ENCODE measurements at regions not wholly inside any gene's neighbourhood (a gene's known extent, or its start where the extent isn't known, plus 50 kb on each side); places are given as distances from the start of the nearest gene placed in this dataset.

- BruUV-seq (replicated peaks), result no TSS peak
- Histone ChIP-seq H3K27me3 (ENCODE audit: control insufficient read depth in 1 of 2, insufficient read depth in 2 of 2, low read length in 2 of 2) (no peaks in the 10 kb centered on the region), H3K4me2 (ENCODE audit: low read depth, low read length) (no peak overlapping the region), H4K20me1 (ENCODE audit: insufficient read depth, low read length) (no peaks in the 10 kb centered on the region), H3K79me2 (ENCODE audit: insufficient read depth, low read length) (no peaks in the 10 kb centered on the region), H3K4me3 (replicated peaks in 1 of 3; ENCODE audit: insufficient read depth in 1 of 3, low read depth in 2 of 3, low read length in 3 of 3) (no peak overlapping the region), H2AFZ (ENCODE audit: low read length) (no peak overlapping the region), H3K27ac (ENCODE audit: extremely low read length, insufficient read depth, low read length) (no peak overlapping the region), H3K9ac (ENCODE audit: insufficient read depth, low read depth, low read length) (no peak overlapping the region), H3K9me3 (ENCODE audit: low read length) (no peaks in the 10 kb centered on the region), H3K36me3 (replicated peaks in 1 of 2; ENCODE audit: control insufficient read depth in 1 of 2, insufficient read depth in 2 of 2, low read length in 2 of 2) (no peaks in the 10 kb centered on the region), H3K4me1 (ENCODE audit: insufficient read depth, low read length) (no peaks in the 10 kb centered on the region)
- no peak for TF ChIP-seq HOXA9 (CRISPR knock-in tag; IDR thresholded peaks at IDR 0.05; ENCODE audit: borderline replicate concordance)
- TF ChIP-seq ZNF720 (CRISPR knock-in tag; IDR thresholded peaks at IDR 0.05), result no peak
- TF ChIP-seq ZNF207 (IDR thresholded peaks at IDR 0.05; ENCODE audit: borderline replicate concordance), result no peak
- intact Hi-C loops (cut with micrococcal nuclease; ENCODE audit: unreplicated experiment) (no loop called here), in situ Hi-C loops (cut with HindIII; ENCODE audit: extremely low pct_ligation_motif_present, low pct_unique_long_range_greater_than_20kb) (no loop called here)
- WGBS (ENCODE audit: low lambda C conversion rate), result 6% methylated on average over 3 of the region's 3 CpGs
- ChIA-PET CTCF (ENCODE audit: low intra/inter-chr PET ratio, low total read pairs) (no interaction called here), POLR2A (no interaction called here)
- no peak for DNase-seq (ENCODE audit: low spot score)
- ATAC-seq, result no peak
- no peak for FAIRE-seq
Measured at GRCh38 chr22:34239421-34239820, 319.1 kb upstream of the LARGE1 start.

- no peak overlapping the region for H3K4me2 ChIP-seq (ENCODE audit: low read depth, low read length)
- FAIRE-seq, result no peak
- in situ Hi-C loops (cut with HindIII; ENCODE audit: extremely low pct_ligation_motif_present, low pct_unique_long_range_greater_than_20kb) (no loop called here), intact Hi-C loops (cut with micrococcal nuclease; ENCODE audit: unreplicated experiment) (no loop called here)
- ChIA-PET CTCF (ENCODE audit: low intra/inter-chr PET ratio, low total read pairs) (no interaction called here), POLR2A (no interaction called here)
- no peak overlapping the region for H3K9ac ChIP-seq (ENCODE audit: insufficient read depth, low read depth, low read length)
- no peaks in the 10 kb centered on the region for H3K27me3 ChIP-seq (ENCODE audit: control insufficient read depth in 1 of 2, insufficient read depth in 2 of 2, low read length in 2 of 2)
- 0% methylated on average over 2 of the region's 2 CpGs for WGBS (ENCODE audit: low lambda C conversion rate)
- no peak overlapping the region for H3K27ac ChIP-seq (ENCODE audit: extremely low read length, insufficient read depth, low read length)
- no peaks in the 10 kb centered on the region for H3K4me1 ChIP-seq (ENCODE audit: insufficient read depth, low read length)
- H2AFZ ChIP-seq (ENCODE audit: low read length), result no peak overlapping the region
- H3K9me3 ChIP-seq (ENCODE audit: low read length), result no peaks in the 10 kb centered on the region
- H3K36me3 ChIP-seq (replicated peaks in 1 of 2; ENCODE audit: control insufficient read depth in 1 of 2, insufficient read depth in 2 of 2, low read length in 2 of 2), result no peaks in the 10 kb centered on the region
- no TSS peak for BruUV-seq (replicated peaks)
- no peak for DNase-seq (ENCODE audit: low spot score)
- no peak for ATAC-seq
- H4K20me1 ChIP-seq (ENCODE audit: insufficient read depth, low read length), result no peaks in the 10 kb centered on the region
- no peaks in the 10 kb centered on the region for H3K79me2 ChIP-seq (ENCODE audit: insufficient read depth, low read length)
- H3K4me3 ChIP-seq (replicated peaks in 1 of 3; ENCODE audit: insufficient read depth in 1 of 3, low read depth in 2 of 3, low read length in 3 of 3), result no peak overlapping the region
- TF ChIP-seq ZUFSP (CRISPR knock-in tag; IDR thresholded peaks at IDR 0.05; ENCODE audit: borderline replicate concordance), result no peak
- TF ChIP-seq, protein P1, sequence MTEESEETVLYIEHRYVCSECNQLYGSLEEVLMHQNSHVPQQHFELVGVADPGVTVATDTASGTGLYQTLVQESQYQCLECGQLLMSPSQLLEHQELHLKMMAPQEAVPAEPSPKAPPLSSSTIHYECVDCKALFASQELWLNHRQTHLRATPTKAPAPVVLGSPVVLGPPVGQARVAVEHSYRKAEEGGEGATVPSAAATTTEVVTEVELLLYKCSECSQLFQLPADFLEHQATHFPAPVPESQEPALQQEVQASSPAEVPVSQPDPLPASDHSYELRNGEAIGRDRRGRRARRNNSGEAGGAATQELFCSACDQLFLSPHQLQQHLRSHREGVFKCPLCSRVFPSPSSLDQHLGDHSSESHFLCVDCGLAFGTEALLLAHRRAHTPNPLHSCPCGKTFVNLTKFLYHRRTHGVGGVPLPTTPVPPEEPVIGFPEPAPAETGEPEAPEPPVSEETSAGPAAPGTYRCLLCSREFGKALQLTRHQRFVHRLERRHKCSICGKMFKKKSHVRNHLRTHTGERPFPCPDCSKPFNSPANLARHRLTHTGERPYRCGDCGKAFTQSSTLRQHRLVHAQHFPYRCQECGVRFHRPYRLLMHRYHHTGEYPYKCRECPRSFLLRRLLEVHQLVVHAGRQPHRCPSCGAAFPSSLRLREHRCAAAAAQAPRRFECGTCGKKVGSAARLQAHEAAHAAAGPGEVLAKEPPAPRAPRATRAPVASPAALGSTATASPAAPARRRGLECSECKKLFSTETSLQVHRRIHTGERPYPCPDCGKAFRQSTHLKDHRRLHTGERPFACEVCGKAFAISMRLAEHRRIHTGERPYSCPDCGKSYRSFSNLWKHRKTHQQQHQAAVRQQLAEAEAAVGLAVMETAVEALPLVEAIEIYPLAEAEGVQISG (CRISPR knock-in tag; IDR thresholded peaks at IDR 0.05), result no peak
- no peak for TF ChIP-seq ZNF33B (CRISPR knock-in tag; IDR thresholded peaks at IDR 0.05)
- TF ChIP-seq RCOR2 (CRISPR knock-in tag; IDR thresholded peaks at IDR 0.05), result no peak
- no peak for TF ChIP-seq HNRNPUL1 (IDR thresholded peaks at IDR 0.05; ENCODE audit: low read depth, low read length)
- no peak for TF ChIP-seq GRHL1 (CRISPR knock-in tag; conservative IDR thresholded peaks at IDR 0.05)
- TF ChIP-seq, protein P2, sequence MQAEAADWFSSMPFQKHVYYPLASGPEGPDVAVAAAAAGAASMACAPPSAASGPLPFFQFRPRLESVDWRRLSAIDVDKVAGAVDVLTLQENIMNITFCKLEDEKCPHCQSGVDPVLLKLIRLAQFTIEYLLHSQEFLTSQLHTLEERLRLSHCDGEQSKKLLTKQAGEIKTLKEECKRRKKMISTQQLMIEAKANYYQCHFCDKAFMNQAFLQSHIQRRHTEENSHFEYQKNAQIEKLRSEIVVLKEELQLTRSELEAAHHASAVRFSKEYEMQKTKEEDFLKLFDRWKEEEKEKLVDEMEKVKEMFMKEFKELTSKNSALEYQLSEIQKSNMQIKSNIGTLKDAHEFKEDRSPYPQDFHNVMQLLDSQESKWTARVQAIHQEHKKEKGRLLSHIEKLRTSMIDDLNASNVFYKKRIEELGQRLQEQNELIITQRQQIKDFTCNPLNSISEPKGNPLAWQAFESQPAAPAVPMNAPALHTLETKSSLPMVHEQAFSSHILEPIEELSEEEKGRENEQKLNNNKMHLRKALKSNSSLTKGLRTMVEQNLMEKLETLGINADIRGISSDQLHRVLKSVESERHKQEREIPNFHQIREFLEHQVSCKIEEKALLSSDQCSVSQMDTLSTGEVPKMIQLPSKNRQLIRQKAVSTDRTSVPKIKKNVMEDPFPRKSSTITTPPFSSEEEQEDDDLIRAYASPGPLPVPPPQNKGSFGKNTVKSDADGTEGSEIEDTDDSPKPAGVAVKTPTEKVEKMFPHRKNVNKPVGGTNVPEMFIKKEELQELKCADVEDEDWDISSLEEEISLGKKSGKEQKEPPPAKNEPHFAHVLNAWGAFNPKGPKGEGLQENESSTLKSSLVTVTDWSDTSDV (CRISPR knock-in tag; IDR thresholded peaks at IDR 0.05), result no peak
Measured at GRCh38 chr22:34243023-34243422, 322.7 kb upstream of the LARGE1 start.

Data from HepG2 (cell line).